ENCODE measurements at regions not wholly inside any gene's neighbourhood (a gene's known extent, or its start where the extent isn't known, plus 50 kb on each side); places are given as distances from the start of the nearest gene placed in this dataset.

DNA sequence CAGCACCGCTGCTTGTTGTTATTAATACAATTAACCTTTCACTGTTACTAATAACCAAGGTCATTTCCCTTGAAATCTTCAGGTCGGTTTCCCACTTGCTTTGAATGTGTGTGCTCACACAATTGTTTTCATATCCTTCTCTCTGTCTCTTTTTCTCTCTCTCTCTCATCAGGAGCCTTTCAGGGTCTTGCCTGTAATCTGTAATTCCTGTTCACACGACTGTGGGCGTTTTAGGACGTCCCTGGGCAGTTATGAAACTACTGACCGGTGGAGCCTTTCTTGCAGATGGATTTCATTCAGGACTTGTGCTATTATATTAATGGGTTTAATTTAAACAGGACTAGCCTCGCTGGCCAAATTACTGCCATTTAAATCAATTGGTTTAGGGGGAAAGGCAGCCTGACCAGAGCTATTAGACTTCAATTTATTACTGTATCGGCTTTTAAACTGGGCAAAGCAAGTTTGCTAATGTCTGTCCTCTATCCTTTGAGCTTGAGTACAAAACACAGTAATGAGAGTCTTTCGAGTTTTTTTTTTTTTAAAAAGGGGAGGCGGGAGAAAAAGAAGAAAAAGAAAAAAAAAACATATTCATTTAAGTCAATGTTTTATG, 316.0 kb upstream of the TLE4 start:
- no peaks in the 10 kb centered on the region for H3K79me2 ChIP-seq (ENCODE audit: control insufficient read depth in 1 of 2, insufficient read depth in 2 of 2, low read length in 2 of 2)
- peaks cover 0 to 9% (median under 1%) of the 10 kb centered on the region in 4 experiments; a peak in 3 of 7 replicates for H3K4me1 ChIP-seq (replicated peaks in 1 of 4; ENCODE audit: control insufficient read depth in 3 of 4, insufficient read depth in 4 of 4, low read length in 3 of 4)
- H3K4me3 ChIP-seq (ENCODE audit: extremely low read depth in 1 of 4, insufficient read depth in 2 of 4, low read depth in 3 of 4, low read length in 4 of 4), result no peak overlapping the region
- no peaks in the 10 kb centered on the region for H4K20me1 ChIP-seq (replicated peaks in 1 of 2; ENCODE audit: control insufficient read depth in 1 of 2, insufficient read depth in 2 of 2, low read length in 2 of 2)
- H2AFZ ChIP-seq (ENCODE audit: low read length), result no peak overlapping the region
- no peak overlapping the region for H3K56ac ChIP-seq (replicated peaks; ENCODE audit: insufficient read length, low read depth, low read length)
- POLR2A ChIA-PET (ENCODE audit: partially characterized antibody), result interaction anchor here (0.6 kb wide), 1 partner anchor 226 kb away, joined by 3 read pairs; no protein-coding TSS in a partner anchor
- no peak overlapping the region for H2BK120ac ChIP-seq (replicated peaks; ENCODE audit: low read depth, low read length)
- no peak overlapping the region for H3K27ac ChIP-seq (ENCODE audit: low read depth, low read length)
- no peak overlapping the region for H4K91ac ChIP-seq (replicated peaks; ENCODE audit: insufficient read length, low read length)
- DNase-seq (ENCODE audit: low read depth in 1 of 2, low spot score in 2 of 2), result no peak
- no peaks in the 10 kb centered on the region for H3K36me3 ChIP-seq (ENCODE audit: control insufficient read depth in 2 of 4, insufficient read depth in 4 of 4, low read length in 3 of 4)
- H3K79me1 ChIP-seq (ENCODE audit: low read depth, low read length), result no peaks in the 10 kb centered on the region
- no peaks in the 10 kb centered on the region for H3K27me3 ChIP-seq (replicated peaks in 1 of 4; ENCODE audit: control insufficient read depth in 3 of 4, extremely low read depth in 1 of 4, insufficient read depth in 3 of 4, low read length in 3 of 4)
- TF ChIP-seq SUZ12 (IDR thresholded peaks at IDR 0.05; ENCODE audit: low read length) (no peak), RBBP5 (IDR thresholded peaks at IDR 0.05; ENCODE audit: borderline replicate concordance, low read depth, low read length) (no peak)
- no peak overlapping the region for H4K8ac ChIP-seq (ENCODE audit: extremely low read depth, insufficient read depth, low read length)
- H2BK20ac ChIP-seq (ENCODE audit: low read length), result no peak overlapping the region
- no peak overlapping the region for H2AK5ac ChIP-seq (ENCODE audit: low read depth, low read length)
- 89% methylated on average over 9 of the region's 10 CpGs; no CpG with 5 or more reads in 1 of the 2 experiments for WGBS, 2 experiments (ENCODE audit: extremely low coverage in 1 of 2, insufficient coverage in 1 of 2, insufficient read length in 1 of 2, insufficient replicate concordance in 2 of 2, low coverage in 1 of 2, low lambda C conversion rate in 2 of 2, missing lambda C conversion rate in 1 of 2)
- no peak overlapping the region for H3K14ac ChIP-seq (ENCODE audit: insufficient read length)
- no peak overlapping the region for H3K4me2 ChIP-seq (ENCODE audit: insufficient read depth in 1 of 2, low read depth in 2 of 2, low read length in 2 of 2)
- H2BK12ac ChIP-seq (ENCODE audit: low read depth, low read length), result no peak overlapping the region
- H3K4ac ChIP-seq (replicated peaks; ENCODE audit: insufficient read length, low read depth, low read length), result no peak overlapping the region
- H3K18ac ChIP-seq (ENCODE audit: extremely low read depth, low read length), result no peak overlapping the region
- no peaks in the 10 kb centered on the region for H3K9me3 ChIP-seq (ENCODE audit: insufficient read depth in 2 of 2, low read depth in 1 of 2, low read length in 1 of 2)
- H3K23ac ChIP-seq (ENCODE audit: insufficient read length), result no peak overlapping the region
- no peak overlapping the region for H2BK15ac ChIP-seq (ENCODE audit: low read length)
- no peak overlapping the region for H2BK5ac ChIP-seq (ENCODE audit: low read depth, low read length)
- H3K9ac ChIP-seq (replicated peaks in 1 of 4; ENCODE audit: extremely low read depth in 1 of 4, low read depth in 3 of 4, low read length in 3 of 4), result no peak overlapping the region
- CTCF ChIA-PET (ENCODE audit: partially characterized antibody), result interaction anchor here (0.7 to 3.2 kb wide), 31 partner anchors 8 to 656 kb away, joined by 3 to 27 read pairs (median 4); no protein-coding TSS in a partner anchor
- no peak overlapping the region for H4K5ac ChIP-seq (ENCODE audit: insufficient read length, low read depth, low read length)
- FAIRE-seq, result no peak
- no peaks in the 10 kb centered on the region for H3K23me2 ChIP-seq (ENCODE audit: low read depth, low read length)
